Activated B cell treated with CpG ODN at 0.5 μM for 24 hours (primary cell): ENCODE measurements at regions not wholly inside any gene's neighbourhood (a gene's known extent, or its start where the extent isn't known, plus 50 kb on each side); places are given as distances from the start of the nearest gene placed in this dataset.

Experiments used
- ATAC-seq: fragments of 200-7000 bp; cut with Tn5 transposase; one replicate; pipeline ENCODE4 v1.10.0; 2021; ENCODE audit warnings: low read depth, mild to moderate bottlenecking, moderate library complexity
- CTCF ChIA-PET: fragments of 350-600 bp; sonication (Branson Sonifier 250); formaldehyde crosslinking; loops from one replicate; lab custom pipeline; 2021; ENCODE audit warnings: antibody characterized with exemption; lab: Charles Lee
- POLR2A ChIA-PET: fragments of 350-600 bp; sonication (Branson Sonifier 250); formaldehyde crosslinking; loops from one replicate; lab custom pipeline; 2021; ENCODE audit warnings: antibody characterized with exemption; lab: Charles Lee
- DNase-seq: peaks from one replicate; pipeline ENCODE4 v3.0.0; 2022
- H3K27ac Mint-ChIP-seq: one replicate; pipeline ENCODE4 v1.8.0; 2020; ENCODE audit warnings: mixed read lengths
- H3K27me3 Mint-ChIP-seq: one replicate; pipeline ENCODE4 v1.8.0; 2021; ENCODE audit warnings: mixed read lengths
- H3K36me3 Mint-ChIP-seq: one replicate; pipeline ENCODE4 v1.8.0; 2021; ENCODE audit warnings: low read depth, mixed read lengths
- H3K4me1 Mint-ChIP-seq: one replicate; pipeline ENCODE4 v1.8.0; 2021; ENCODE audit warnings: mixed read lengths
- H3K4me3 Mint-ChIP-seq: one replicate; pipeline ENCODE4 v1.8.0; 2020; ENCODE audit warnings: mild to moderate bottlenecking, mixed read lengths
- H3K9me3 Mint-ChIP-seq: one replicate; pipeline ENCODE4 v1.8.0; 2020; ENCODE audit warnings: mixed read lengths
- CTCF ChIP-seq: fragments of 200-600 bp; IDR thresholded peaks from one replicate; pipeline ENCODE4 v1.8.0; 2022; ENCODE audit warnings: antibody characterized with exemption, mild to moderate bottlenecking
- intact Hi-C: fragments of 100-400 bp; cut with micrococcal nuclease; formaldehyde crosslinking; loops from one replicate; pipeline ENCODE4 v1.15.1; 2024

DNA sequence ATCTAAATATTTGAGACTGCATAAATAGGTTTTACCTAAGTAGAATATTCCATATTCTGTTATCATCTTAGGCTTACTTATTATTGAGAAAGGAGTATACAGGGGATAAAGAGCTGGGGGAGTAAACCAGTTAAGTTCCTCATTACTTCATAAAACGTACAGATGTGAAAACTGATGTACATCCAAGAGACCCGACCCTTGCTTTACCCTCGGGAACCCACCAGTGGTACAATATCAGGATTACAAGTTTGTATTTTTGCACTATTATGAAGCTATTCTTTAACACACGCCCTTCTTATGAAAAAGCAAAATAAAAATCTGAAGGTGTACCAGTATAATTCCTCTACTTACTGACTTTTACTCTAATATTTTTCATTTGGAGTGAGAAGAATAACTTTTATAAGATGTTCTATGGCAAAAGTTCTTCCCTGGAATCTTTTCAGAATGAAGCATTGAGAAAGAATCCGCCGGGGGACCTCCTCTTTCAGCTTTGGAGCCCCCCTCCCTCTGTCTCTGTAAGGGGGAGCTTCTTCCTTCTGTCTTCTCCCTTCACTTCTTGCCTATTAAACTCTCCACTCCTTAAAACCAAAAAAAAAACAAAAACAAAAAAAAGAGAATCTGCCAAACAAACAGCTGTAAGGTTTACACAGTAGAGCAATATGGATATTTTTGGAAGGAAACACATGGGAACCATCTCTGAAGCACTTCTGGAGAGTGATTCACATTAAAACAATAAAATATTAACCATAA, 550.0 kb downstream of the TNS3 start:
- Mint-ChIP-seq H3K27ac (no peak overlapping the region), H3K36me3 (no peaks in the 10 kb centered on the region), H3K9me3 (no peaks in the 10 kb centered on the region), H3K4me3 (no peak overlapping the region), H3K27me3 (no peaks in the 10 kb centered on the region), H3K4me1 (no peaks in the 10 kb centered on the region)
- DNase-seq, result no peak
- intact Hi-C loops, result no loop called here
- ChIA-PET POLR2A (no interaction called here), CTCF (no interaction called here)
- TF ChIP-seq CTCF, result no peak
- no peak for ATAC-seq

- H3K4me1 Mint-ChIP-seq, result no peaks in the 10 kb centered on the region
- ChIA-PET POLR2A (no interaction called here), CTCF (no interaction called here)
- H3K36me3 Mint-ChIP-seq, result no peaks in the 10 kb centered on the region
- intact Hi-C loops, result no loop called here
- no peak overlapping the region for H3K27ac Mint-ChIP-seq
- no peaks in the 10 kb centered on the region for H3K27me3 Mint-ChIP-seq
- no peak for ATAC-seq
- H3K4me3 Mint-ChIP-seq, result no peak overlapping the region
- DNase-seq, result no peak
- TF ChIP-seq CTCF, result no peak
- no peaks in the 10 kb centered on the region for H3K9me3 Mint-ChIP-seq
These were observed 553.6 kb downstream of the TNS3 start for GRCh38 chr7:47028284-47028683.

GRCh38 chr7:47027695-47028240, 554.1 kb downstream of the TNS3 start:
- intact Hi-C loops, result no loop called here
- H3K4me1 Mint-ChIP-seq, result no peaks in the 10 kb centered on the region
- ChIA-PET POLR2A (no interaction called here), CTCF (no interaction called here)
- no peaks in the 10 kb centered on the region for H3K27me3 Mint-ChIP-seq
- no peak overlapping the region for H3K27ac Mint-ChIP-seq
- no peaks in the 10 kb centered on the region for H3K36me3 Mint-ChIP-seq
- DNase-seq (no peak), ATAC-seq (no peak)
- TF ChIP-seq CTCF, result no peak
- H3K9me3 Mint-ChIP-seq, result no peaks in the 10 kb centered on the region
- H3K4me3 Mint-ChIP-seq, result no peak overlapping the region

- ATAC-seq (no peak), DNase-seq (no peak)
- ChIA-PET POLR2A (no interaction called here), CTCF (no interaction called here)
- no peak for TF ChIP-seq CTCF
- Mint-ChIP-seq H3K4me3 (no peak overlapping the region), H3K4me1 (no peaks in the 10 kb centered on the region), H3K9me3 (no peaks in the 10 kb centered on the region), H3K27me3 (no peaks in the 10 kb centered on the region), H3K36me3 (no peaks in the 10 kb centered on the region), H3K27ac (no peak overlapping the region)
- intact Hi-C loops, result no loop called here
These were observed 555.0 kb downstream of the TNS3 start for GRCh38 chr7:47026780-47027361.

DNA sequence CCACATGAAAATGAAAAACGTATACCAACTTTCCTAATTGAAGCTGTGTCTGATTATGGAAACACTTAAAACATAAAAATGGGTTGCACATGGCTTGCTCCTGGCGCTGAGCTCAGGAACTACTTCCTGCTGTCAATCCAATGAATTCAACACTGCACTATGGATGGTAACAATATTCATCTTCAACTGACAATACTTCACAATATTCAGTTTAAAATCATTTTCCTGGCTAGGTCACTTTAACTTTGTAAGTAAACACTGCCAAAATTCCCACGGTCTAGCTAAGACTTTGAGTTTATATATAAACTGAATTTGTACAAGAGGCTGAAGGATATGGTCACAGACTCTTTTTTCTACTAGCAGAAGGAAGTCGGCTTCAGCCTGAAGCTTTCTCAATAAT, 556.9 kb downstream of the TNS3 start:
- Mint-ChIP-seq H3K27me3 (no peaks in the 10 kb centered on the region), H3K9me3 (no peaks in the 10 kb centered on the region), H3K4me1 (no peaks in the 10 kb centered on the region), H3K36me3 (no peaks in the 10 kb centered on the region), H3K27ac (no peak overlapping the region), H3K4me3 (no peak overlapping the region)
- intact Hi-C loops, result no loop called here
- DNase-seq (no peak), ATAC-seq (no peak)
- CTCF ChIA-PET, result no interaction called here
- POLR2A ChIA-PET, result no interaction called here
- TF ChIP-seq CTCF, result no peak
